ENCODE measurements at regions not wholly inside any gene's neighbourhood (a gene's known extent, or its start where the extent isn't known, plus 50 kb on each side); places are given as distances from the start of the nearest gene placed in this dataset.

- Mint-ChIP-seq H3K9me3 (ENCODE audit: insufficient read depth) (no peaks in the 10 kb centered on the region), H3K4me1 (no peaks in the 10 kb centered on the region), H3K27me3 (peaks cover 18% of the 10 kb centered on the region), H3K4me3 (no peak overlapping the region), H3K27ac (no peak overlapping the region)
- H4K20me1 ChIP-seq (ENCODE audit: control insufficient read depth, insufficient read depth, low read length, poor library complexity, severe bottlenecking): no peaks in the 10 kb centered on the region
- peaks cover 0 to 2% (median 0%) of the 10 kb centered on the region in 4 experiments for H3K27me3 ChIP-seq (replicated peaks in 1 of 4; ENCODE audit: control extremely low read depth in 1 of 4, control insufficient read depth in 3 of 4, insufficient read depth in 4 of 4, low read length in 3 of 4)
- no peaks in the 10 kb centered on the region for H3K79me2 ChIP-seq (ENCODE audit: control insufficient read depth, insufficient read depth, low read length)
- TF ChIP-seq EZH2 (IDR thresholded peaks at IDR 0.05; ENCODE audit: borderline replicate concordance, insufficient read depth, low read depth, low read length, poor library complexity, severe bottlenecking): no peak
- TF ChIP-seq CTCF (IDR thresholded peaks at IDR 0.05): no peak
- POLR2A ChIA-PET: no interaction called here
- intact Hi-C loops (cut with micrococcal nuclease): no loop called here
- H3K9me3 ChIP-seq (ENCODE audit: control extremely low read depth in 1 of 3, control insufficient read depth in 2 of 3, insufficient read depth in 1 of 3, low read length in 2 of 3): no peaks in the 10 kb centered on the region
- H3K4me3 ChIP-seq (ENCODE audit: control extremely low read depth in 1 of 5, extremely low read depth in 1 of 5, insufficient read depth in 1 of 5, low read depth in 2 of 5, low read length in 4 of 5): no peak overlapping the region
- H3K4me1 ChIP-seq (ENCODE audit: control insufficient read depth in 2 of 2, insufficient read depth in 2 of 2, low read length in 2 of 2): no peaks in the 10 kb centered on the region
- H3K36me3 ChIP-seq (replicated peaks in 1 of 2; ENCODE audit: control extremely low read depth in 1 of 2, control insufficient read depth in 1 of 2, extremely low read depth in 1 of 2, insufficient read depth in 2 of 2, low read length in 1 of 2): no peaks in the 10 kb centered on the region
- no peak overlapping the region for H2AFZ ChIP-seq (ENCODE audit: insufficient read depth, low read depth, low read length, poor library complexity, severe bottlenecking)
- CTCF ChIA-PET: no interaction called here
- DNase-seq (no peak), ATAC-seq (ENCODE audit: low read depth) (no peak)
- no peak overlapping the region for H3K27ac ChIP-seq (ENCODE audit: low read length in 2 of 2)
- no peak overlapping the region for H3K4me2 ChIP-seq (replicated peaks; ENCODE audit: low read depth, low read length, poor library complexity, severe bottlenecking)
- WGBS (ENCODE audit: insufficient coverage): 100% methylated on average over 3 of the region's 4 CpGs
- H3K9ac ChIP-seq (ENCODE audit: low read length): no peak overlapping the region
Measured at GRCh38 chr2:216305574-216305973, 66.7 kb downstream of the MARCHF4 start.

- Histone ChIP-seq H3K27ac (ENCODE audit: low read length in 2 of 2) (no peak overlapping the region), H3K27me3 (replicated peaks in 1 of 4; ENCODE audit: control extremely low read depth in 1 of 4, control insufficient read depth in 3 of 4, insufficient read depth in 4 of 4, low read length in 3 of 4) (peaks cover 0 to 2% (median 0%) of the 10 kb centered on the region in 4 experiments), H3K4me2 (replicated peaks; ENCODE audit: low read depth, low read length, poor library complexity, severe bottlenecking) (no peak overlapping the region), H3K4me1 (ENCODE audit: control insufficient read depth in 2 of 2, insufficient read depth in 2 of 2, low read length in 2 of 2) (no peaks in the 10 kb centered on the region), H3K4me3 (ENCODE audit: control extremely low read depth in 1 of 5, extremely low read depth in 1 of 5, insufficient read depth in 1 of 5, low read depth in 2 of 5, low read length in 4 of 5) (no peak overlapping the region), H4K20me1 (ENCODE audit: control insufficient read depth, insufficient read depth, low read length, poor library complexity, severe bottlenecking) (no peaks in the 10 kb centered on the region), H3K36me3 (replicated peaks in 1 of 2; ENCODE audit: control extremely low read depth in 1 of 2, control insufficient read depth in 1 of 2, extremely low read depth in 1 of 2, insufficient read depth in 2 of 2, low read length in 1 of 2) (no peaks in the 10 kb centered on the region), H3K9ac (ENCODE audit: low read length) (no peak overlapping the region), H3K79me2 (ENCODE audit: control insufficient read depth, insufficient read depth, low read length) (no peaks in the 10 kb centered on the region), H2AFZ (ENCODE audit: insufficient read depth, low read depth, low read length, poor library complexity, severe bottlenecking) (no peak overlapping the region), H3K9me3 (ENCODE audit: control extremely low read depth in 1 of 3, control insufficient read depth in 2 of 3, insufficient read depth in 1 of 3, low read length in 2 of 3) (no peaks in the 10 kb centered on the region)
- no peak for TF ChIP-seq EZH2 (IDR thresholded peaks at IDR 0.05; ENCODE audit: borderline replicate concordance, insufficient read depth, low read depth, low read length, poor library complexity, severe bottlenecking)
- no peak for TF ChIP-seq CTCF (IDR thresholded peaks at IDR 0.05)
- ChIA-PET POLR2A (no interaction called here), CTCF (interaction anchor here (0.6 kb wide), 1 partner anchor 31 kb away, joined by 3 read pairs; no protein-coding TSS in a partner anchor)
- no peaks in the 10 kb centered on the region for H3K9me3 Mint-ChIP-seq (ENCODE audit: insufficient read depth)
- no peak overlapping the region for H3K27ac Mint-ChIP-seq
- no peaks in the 10 kb centered on the region for H3K4me1 Mint-ChIP-seq
- ATAC-seq (ENCODE audit: low read depth): no peak
- H3K4me3 Mint-ChIP-seq: no peak overlapping the region
- DNase-seq: no peak
- intact Hi-C loops (cut with micrococcal nuclease): no loop called here
- peaks cover 21% of the 10 kb centered on the region for H3K27me3 Mint-ChIP-seq
- WGBS (ENCODE audit: insufficient coverage): 100% methylated on average over 3 of the region's 3 CpGs
Measured at GRCh38 chr2:216302981-216303676, 69.2 kb downstream of the MARCHF4 start.

Data from B cell (primary cell).